ENCODE measurements at regions not wholly inside any gene's neighbourhood (a gene's known extent, or its start where the extent isn't known, plus 50 kb on each side); places are given as distances from the start of the nearest gene placed in this dataset.

DNA sequence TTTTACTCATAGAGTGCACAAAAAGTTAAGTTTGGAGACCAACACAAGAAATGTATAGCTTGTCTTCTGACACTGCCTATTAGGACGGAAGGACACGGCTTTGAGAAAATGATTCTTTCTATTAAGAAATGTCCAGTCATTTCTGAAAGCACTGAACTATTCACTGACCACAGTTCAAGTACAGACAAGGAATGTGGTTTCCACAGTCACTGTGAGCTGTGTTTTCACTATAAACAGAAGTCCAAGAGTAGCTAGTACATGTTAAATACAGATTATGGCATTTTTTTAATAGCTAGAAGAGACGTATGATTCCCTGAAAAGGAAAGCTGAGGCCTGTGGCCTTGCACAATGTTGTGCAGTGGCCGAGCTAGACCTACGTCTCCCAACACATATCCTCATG lies 115.1 kb upstream of the GPM6A start:
- no peak for DNase-seq
- TF ChIP-seq, protein P1, sequence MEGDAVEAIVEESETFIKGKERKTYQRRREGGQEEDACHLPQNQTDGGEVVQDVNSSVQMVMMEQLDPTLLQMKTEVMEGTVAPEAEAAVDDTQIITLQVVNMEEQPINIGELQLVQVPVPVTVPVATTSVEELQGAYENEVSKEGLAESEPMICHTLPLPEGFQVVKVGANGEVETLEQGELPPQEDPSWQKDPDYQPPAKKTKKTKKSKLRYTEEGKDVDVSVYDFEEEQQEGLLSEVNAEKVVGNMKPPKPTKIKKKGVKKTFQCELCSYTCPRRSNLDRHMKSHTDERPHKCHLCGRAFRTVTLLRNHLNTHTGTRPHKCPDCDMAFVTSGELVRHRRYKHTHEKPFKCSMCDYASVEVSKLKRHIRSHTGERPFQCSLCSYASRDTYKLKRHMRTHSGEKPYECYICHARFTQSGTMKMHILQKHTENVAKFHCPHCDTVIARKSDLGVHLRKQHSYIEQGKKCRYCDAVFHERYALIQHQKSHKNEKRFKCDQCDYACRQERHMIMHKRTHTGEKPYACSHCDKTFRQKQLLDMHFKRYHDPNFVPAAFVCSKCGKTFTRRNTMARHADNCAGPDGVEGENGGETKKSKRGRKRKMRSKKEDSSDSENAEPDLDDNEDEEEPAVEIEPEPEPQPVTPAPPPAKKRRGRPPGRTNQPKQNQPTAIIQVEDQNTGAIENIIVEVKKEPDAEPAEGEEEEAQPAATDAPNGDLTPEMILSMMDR (IDR thresholded peaks at IDR 0.05; ENCODE audit: unreplicated experiment), result no peak
- no TSS peak for BruUV-seq (replicated peaks)
- Mint-ChIP-seq H3K9me3 (ENCODE audit: low read depth, unreplicated experiment) (no peaks in the 10 kb centered on the region), H3K36me3 (ENCODE audit: insufficient read depth, unreplicated experiment) (no peaks in the 10 kb centered on the region), H3K4me1 (ENCODE audit: low read depth, unreplicated experiment) (no peaks in the 10 kb centered on the region), H3K4me3 (ENCODE audit: low read depth, unreplicated experiment) (no peak overlapping the region), H3K27ac (ENCODE audit: unreplicated experiment) (no peak overlapping the region), H3K27me3 (ENCODE audit: unreplicated experiment) (no peaks in the 10 kb centered on the region)
- CTCF ChIA-PET, result interaction anchor here (0.6 kb wide), 1 partner anchor 250 kb away, joined by 4 read pairs; no protein-coding TSS in a partner anchor
- intact Hi-C loops (cut with micrococcal nuclease; ENCODE audit: unreplicated experiment), result no loop called here

DNA sequence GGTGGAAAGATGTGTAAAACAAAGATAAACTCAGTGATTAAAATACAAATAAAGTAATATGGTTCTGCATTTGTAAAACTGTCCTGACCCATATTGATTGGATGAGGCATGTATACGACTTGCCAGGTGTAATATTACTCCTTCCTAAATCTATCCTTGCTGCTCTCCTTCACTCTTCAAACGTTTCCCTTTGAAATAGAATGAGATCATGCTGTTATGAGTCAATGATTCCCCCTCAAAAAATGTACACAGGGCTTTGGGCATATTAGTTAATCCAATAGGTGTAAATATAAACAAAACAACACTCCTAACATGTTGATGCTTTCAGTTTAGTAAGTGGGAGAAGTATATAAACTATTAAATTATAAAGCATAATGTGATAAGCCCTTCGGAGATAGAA lies 117.4 kb upstream of the GPM6A start:
- intact Hi-C loops (cut with micrococcal nuclease; ENCODE audit: unreplicated experiment), result no loop called here
- no peak for DNase-seq
- Mint-ChIP-seq H3K27ac (ENCODE audit: unreplicated experiment) (no peak overlapping the region), H3K9me3 (ENCODE audit: low read depth, unreplicated experiment) (no peaks in the 10 kb centered on the region), H3K4me3 (ENCODE audit: low read depth, unreplicated experiment) (no peak overlapping the region), H3K36me3 (ENCODE audit: insufficient read depth, unreplicated experiment) (no peaks in the 10 kb centered on the region), H3K4me1 (ENCODE audit: low read depth, unreplicated experiment) (no peaks in the 10 kb centered on the region), H3K27me3 (ENCODE audit: unreplicated experiment) (no peaks in the 10 kb centered on the region)
- CTCF ChIA-PET, result no interaction called here
- no TSS peak for BruUV-seq (replicated peaks)
- TF ChIP-seq, protein P1 (IDR thresholded peaks at IDR 0.05; ENCODE audit: unreplicated experiment), result no peak

DNA sequence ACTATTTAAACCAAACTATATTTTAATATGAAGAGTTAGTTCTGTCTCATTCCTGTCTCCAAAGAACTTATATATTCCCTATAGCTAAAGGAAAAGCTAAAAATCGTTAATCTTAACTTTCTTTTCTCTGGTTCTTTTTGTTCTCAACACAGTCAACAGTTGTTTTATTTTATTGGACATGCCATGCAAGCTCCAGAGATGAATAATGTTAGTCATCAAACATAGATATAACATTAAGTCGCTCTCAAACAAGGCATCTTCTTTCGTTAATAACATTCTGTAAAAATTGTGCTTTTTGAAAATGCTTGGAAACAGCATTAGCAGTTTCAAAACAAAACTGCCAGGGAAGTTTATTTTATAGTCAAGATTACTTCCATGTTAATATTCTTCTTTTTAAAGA lies 117.9 kb upstream of the GPM6A start:
- H3K4me3 Mint-ChIP-seq (ENCODE audit: low read depth, unreplicated experiment), result no peak overlapping the region
- no peaks in the 10 kb centered on the region for H3K9me3 Mint-ChIP-seq (ENCODE audit: low read depth, unreplicated experiment)
- BruUV-seq (replicated peaks), result no TSS peak
- H3K27ac Mint-ChIP-seq (ENCODE audit: unreplicated experiment), result no peak overlapping the region
- TF ChIP-seq, protein P1 (IDR thresholded peaks at IDR 0.05; ENCODE audit: unreplicated experiment), result no peak
- intact Hi-C loops (cut with micrococcal nuclease; ENCODE audit: unreplicated experiment), result no loop called here
- H3K36me3 Mint-ChIP-seq (ENCODE audit: insufficient read depth, unreplicated experiment), result peaks cover 2% of the 10 kb centered on the region
- no peaks in the 10 kb centered on the region for H3K27me3 Mint-ChIP-seq (ENCODE audit: unreplicated experiment)
- CTCF ChIA-PET, result no interaction called here
- no peak for DNase-seq
- peaks cover 4% of the 10 kb centered on the region for H3K4me1 Mint-ChIP-seq (ENCODE audit: low read depth, unreplicated experiment)

DNA sequence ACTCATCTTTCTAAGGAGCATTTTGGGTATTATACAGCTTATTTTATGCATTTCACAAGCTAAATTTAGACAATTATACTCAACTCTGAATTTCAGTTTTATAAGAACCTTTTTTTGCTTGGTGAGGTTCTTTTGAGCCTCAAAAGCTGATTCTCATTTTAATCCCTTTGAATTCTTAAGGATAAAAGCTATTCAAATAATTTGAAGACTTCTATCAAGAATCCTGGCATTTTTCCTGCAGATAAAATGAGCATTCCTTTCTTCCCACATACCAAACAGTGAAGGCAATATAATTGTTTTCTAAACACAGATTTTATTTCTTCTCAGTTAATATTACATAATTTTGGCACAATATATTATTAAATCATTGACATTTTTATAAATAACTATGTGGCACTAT lies 118.4 kb upstream of the GPM6A start:
- DNase-seq, result no peak
- Mint-ChIP-seq H3K36me3 (ENCODE audit: insufficient read depth, unreplicated experiment) (peaks cover 6% of the 10 kb centered on the region), H3K4me1 (ENCODE audit: low read depth, unreplicated experiment) (peaks cover 8% of the 10 kb centered on the region), H3K9me3 (ENCODE audit: low read depth, unreplicated experiment) (no peaks in the 10 kb centered on the region), H3K4me3 (ENCODE audit: low read depth, unreplicated experiment) (no peak overlapping the region), H3K27ac (ENCODE audit: unreplicated experiment) (no peak overlapping the region), H3K27me3 (ENCODE audit: unreplicated experiment) (no peaks in the 10 kb centered on the region)
- TF ChIP-seq, protein P1 (IDR thresholded peaks at IDR 0.05; ENCODE audit: unreplicated experiment), result no peak
- CTCF ChIA-PET, result no interaction called here
- BruUV-seq (replicated peaks), result no TSS peak
- intact Hi-C loops (cut with micrococcal nuclease; ENCODE audit: unreplicated experiment), result no loop called here

DNA sequence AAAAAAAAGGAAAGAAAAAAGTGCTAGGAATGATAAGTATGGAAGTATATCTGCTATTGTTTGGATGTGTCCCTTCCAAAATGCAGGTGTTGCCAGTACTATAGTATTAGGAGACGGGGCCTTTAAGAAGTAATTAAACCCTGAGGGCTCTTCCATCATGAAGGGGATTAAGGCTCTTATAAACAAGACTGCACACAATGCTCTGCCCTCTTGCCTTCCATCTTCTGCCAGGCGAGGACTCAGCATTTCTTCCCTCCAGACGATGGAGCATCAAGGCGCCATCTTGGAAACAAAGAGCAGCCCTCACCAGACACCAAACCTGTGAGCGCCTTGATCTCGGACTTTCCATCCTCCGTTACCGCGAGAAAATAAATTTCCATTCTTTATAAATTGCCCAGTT lies 120.1 kb upstream of the GPM6A start:
- DNase-seq, result no peak
- Mint-ChIP-seq H3K27me3 (ENCODE audit: unreplicated experiment) (no peaks in the 10 kb centered on the region), H3K27ac (ENCODE audit: unreplicated experiment) (no peak overlapping the region), H3K4me3 (ENCODE audit: low read depth, unreplicated experiment) (no peak overlapping the region), H3K36me3 (ENCODE audit: insufficient read depth, unreplicated experiment) (peaks cover 6% of the 10 kb centered on the region), H3K9me3 (ENCODE audit: low read depth, unreplicated experiment) (no peaks in the 10 kb centered on the region), H3K4me1 (ENCODE audit: low read depth, unreplicated experiment) (peaks cover 8% of the 10 kb centered on the region)
- no TSS peak for BruUV-seq (replicated peaks)
- CTCF ChIA-PET, result no interaction called here
- TF ChIP-seq, protein P1 (IDR thresholded peaks at IDR 0.05; ENCODE audit: unreplicated experiment), result no peak
- intact Hi-C loops (cut with micrococcal nuclease; ENCODE audit: unreplicated experiment), result no loop called here
